NCI-H524 (cell line): ENCODE measurements at regions not wholly inside any gene's neighbourhood (a gene's known extent, or its start where the extent isn't known, plus 50 kb on each side); places are given as distances from the start of the nearest gene placed in this dataset.

Source experiments
- DNase-seq, 2 experiments: peaks; one replicate each; lab custom pipeline; 2025; lab: John Stamatoyannopoulos, UW

DNA sequence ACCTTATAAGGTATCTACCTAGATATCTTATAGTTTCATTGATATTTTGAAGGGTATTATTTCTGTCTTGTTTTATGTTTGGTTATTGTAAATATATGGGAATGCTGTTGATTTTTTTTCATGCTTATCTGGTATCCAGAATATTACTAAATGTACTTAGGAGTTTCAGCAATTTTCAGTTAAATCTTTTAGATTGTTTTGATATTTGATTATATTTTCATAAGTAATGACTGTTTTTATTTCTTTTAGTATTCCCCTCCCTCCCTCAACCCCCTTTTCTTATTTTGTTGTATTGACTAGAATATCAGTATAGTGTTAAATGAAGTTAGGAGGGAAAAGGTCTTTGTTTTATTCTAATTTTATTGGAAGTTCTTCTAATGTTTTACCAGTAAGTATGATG is 344.4 kb upstream of the PROX1 start:
- no peak for DNase-seq

DNA sequence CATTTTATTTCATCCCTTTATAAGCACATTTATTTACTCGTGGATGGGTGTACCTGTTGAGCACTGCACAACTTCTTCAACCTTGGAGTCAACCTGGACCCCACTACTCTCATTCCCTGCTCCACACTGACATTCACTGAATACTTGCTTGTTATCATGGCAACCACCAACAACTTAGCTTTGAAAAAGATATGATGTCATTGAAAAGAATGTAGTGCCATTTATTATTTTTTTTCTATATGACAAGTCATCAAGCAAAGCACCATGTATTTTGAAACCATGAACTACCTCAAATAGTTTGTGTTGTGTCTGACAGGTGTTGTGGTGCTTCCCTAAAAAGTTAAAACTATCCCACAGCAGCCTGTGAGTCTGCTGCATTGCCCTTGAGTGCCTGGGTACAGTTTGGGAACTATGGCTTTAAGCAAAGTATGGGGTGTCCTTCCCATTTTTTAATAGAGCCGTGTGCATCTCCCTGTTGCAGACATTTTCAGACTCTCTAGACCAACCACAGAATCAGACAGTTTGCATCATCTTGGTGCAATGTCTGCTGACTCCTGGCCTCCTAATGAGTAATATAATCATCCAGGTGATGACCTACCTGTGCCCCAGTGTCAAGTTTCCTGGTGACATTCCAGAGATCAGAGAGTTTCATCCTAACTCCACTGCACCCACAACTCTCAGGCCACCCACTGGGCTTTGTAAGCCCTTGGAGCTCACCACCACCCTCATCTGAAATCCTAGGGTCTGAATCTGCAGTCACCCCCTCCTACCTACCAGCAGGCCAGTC is 339.7 kb upstream of the PROX1 start:
- DNase-seq: no peak

DNA sequence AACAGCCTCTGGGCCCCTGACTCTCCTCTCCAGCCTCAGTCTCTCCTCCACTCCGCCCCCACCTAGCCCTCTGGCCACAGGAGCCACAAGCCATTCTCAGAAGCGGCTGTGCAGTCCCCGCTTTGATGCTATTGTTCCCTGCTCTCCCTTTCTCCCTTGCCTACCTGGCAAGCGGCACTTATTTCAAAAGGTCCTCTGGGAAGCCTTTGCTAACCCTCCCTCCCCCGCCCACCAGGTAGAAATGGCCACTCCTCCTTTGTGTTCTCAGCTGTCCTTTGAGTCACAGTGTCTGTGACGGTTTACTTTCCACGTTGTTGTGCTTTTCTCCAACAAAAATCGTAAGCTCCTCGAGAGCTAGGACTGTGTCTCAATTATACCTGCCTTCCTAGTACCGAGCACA is 338.4 kb upstream of the PROX1 start:
- DNase-seq: no peak

DNA sequence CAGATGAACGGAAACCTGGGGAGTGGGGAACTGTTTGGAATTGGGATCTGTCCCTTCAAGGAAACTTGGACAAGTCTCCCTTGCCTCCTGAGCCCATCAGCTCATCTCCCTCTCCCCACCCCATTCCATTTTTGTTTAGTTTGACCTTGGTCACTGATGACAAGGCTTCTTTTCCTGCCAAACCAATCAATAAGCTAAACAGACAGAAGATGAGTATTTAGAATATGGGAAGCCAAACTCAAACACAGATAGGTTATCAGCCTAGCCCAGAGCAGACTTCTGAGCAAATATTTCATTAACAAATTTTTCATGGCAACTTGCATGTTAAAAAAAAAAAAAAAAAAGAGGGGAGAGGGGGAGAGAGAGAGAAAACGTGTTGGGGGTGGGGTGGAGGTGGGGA is 337.2 kb upstream of the PROX1 start:
- DNase-seq: no peak

DNA sequence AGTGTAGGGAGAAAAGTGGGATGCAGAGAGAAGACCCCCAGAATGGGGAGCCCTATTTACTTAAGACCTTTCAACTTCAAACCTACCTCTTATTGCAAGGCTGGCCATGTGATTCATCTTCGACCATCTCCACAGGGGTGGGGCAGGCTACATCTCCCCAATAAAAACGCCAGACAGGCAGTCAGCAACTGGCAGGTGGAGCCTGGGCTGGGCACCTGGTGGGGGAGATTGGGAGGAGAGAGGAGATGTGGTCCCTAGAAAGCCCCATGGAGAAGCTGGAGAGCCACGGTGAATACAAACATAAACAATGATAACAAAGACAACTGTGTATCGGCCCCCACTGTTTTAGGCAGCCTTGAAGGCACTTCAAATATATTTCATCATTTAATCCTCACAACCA is 336.7 kb upstream of the PROX1 start:
- DNase-seq: no peak

DNA sequence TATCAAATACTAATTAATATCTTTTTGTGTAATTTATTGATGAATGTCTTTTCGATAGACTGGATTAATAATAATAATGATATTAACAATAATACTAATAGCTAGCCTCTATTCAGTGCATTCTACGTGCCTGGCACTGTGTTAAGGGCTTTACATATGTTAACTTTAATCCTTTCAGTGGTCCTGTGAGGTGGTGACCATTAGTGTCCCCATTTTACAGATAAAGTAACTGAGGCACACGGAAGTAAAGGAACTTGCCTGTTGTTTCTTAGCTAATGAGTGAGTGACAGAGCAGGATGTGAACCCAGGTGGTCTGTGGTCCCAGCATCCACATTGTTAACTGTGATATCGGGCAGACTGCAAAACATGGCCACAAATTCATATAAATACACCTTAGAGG is 335.7 kb upstream of the PROX1 start:
- no peak for DNase-seq

DNA sequence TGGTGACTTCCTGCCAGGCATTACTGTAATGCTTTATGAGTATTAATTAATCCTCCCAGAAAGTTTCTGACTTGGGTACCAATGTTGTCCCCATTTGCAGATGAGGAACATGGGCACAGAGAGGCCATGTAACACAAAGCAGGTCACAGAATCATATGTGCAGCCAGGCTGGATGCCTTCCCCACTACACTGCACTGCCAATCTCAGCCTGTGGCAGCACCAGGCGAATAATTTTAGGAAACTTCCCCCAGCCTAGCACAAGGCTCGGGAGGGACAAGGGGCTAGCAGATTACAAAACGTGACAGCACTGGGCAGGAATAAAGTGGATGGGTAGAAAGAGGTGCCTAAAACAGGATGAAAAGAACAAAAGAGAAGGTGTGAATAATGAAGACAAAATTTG is 331.7 kb upstream of the PROX1 start:
- DNase-seq: no peak

DNA sequence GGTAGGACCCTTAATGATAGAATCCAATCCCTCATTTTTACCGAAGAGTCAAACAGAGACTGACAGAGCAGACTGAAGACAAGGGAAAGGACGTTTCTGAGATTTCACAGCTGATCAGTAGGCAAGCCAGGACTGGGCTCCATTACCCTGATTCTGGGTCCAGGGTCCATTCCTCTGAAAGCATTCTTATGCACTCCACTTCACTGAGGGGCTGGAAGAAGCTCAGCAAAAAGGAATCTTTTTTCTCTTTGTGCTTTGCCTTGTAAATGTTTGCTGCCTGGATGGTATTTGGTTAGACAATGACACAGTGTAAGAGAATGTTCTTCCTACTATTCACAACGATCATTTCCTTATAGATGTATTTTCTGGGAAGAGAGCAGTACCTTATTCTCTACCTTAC is 331.3 kb upstream of the PROX1 start:
- DNase-seq: no peak

DNA sequence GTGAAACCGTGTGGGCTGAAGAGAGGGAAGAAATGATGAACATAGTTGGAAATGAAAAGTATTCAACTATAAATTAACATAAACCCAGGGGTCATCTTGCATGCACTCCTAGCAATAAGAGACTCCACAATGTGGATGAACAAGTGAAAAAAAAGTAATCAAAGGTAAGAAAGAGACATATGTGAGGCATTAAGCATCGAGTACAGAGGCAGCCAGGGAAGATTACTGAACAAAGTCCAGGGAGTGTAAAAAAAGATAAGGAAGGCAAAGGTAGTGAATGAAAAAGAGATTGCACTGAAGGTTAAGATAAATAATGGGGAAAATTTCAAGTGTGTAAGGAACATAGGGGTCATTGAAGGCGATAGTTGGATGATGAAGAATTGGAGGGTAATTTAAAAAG is 330.8 kb upstream of the PROX1 start:
- DNase-seq: no peak

DNA sequence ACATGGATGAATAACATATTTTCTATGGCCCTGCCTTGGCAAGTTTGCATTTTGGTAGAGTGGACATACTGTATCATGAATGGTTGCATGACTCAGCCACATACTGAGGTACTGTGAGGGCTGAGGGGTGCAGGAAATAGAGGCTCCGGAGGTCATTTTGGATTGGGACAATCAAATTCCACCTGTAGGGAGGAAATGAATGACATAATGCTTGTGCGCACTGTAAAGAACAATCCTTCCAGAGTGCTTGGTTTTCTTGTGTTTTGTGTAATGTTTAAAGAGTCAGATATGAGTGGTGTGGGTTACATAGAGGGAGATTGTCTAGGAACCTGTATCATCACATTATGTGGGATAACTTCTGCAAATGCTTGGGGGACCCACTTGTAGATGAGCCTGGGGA is 329.9 kb upstream of the PROX1 start:
- DNase-seq: no peak

DNA sequence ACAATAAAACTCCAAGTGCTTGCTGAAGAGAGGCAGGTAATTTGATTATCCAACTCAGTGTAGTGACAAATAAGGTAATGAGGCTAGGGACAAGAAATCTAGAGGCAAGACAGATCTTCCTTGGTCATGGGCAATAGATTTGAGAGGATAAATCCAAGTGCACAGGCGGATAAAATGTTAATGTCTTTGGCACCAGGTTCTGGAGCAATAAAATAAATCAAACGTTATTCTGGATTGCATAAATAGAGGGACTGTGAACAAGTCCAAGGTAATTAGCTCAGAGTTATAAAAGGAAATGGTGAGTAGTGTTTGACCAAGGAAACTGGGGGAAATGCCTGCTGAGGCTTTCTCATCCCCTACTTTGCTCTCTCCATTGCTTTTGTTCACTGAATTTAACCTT is 329.3 kb upstream of the PROX1 start:
- no peak for DNase-seq

DNA sequence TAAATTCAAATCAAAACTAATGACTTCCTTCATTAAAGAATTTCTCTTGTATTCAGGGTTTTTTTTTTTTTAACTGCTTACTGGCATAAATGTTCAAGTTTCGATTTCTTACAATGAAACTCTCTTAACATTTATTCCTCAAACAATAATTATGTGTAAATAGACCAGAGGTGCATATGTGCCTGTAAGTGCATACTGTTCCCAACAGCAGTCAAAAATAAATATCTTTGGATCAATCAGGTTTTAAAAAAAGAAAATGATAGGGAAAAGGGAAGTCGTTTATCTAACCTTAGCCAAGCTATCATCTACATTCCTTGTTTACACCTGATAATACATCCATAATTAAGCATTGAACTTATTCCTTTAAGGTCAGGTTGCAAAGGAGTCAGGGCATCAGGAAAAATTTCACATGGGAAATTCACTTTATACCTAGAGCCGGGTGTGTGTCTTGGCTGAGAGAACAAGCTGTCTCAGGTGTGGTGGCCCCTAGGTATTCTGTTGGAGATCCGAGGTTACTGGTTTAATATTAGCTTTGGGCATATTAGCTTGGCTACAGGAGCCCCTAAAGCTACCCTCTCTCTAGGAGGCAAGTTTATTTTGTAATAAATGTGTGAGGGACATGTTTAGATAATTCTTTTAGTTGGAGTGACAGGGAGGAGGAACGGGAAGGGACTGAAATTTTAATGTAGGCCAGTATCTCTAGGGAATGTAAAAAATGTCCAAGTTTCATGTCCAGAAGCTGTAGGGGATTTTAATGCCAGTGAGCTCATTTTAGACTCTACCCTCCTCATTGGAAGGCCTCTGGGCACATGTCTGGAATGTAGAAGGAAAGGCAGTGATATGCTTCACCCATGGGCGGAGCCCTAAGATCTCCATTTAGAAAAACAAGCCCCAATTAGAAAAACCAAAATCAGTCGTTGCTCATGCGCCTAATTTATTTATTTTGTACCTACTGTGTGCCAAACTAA is 327.9 kb upstream of the PROX1 start:
- no peak for DNase-seq

DNA sequence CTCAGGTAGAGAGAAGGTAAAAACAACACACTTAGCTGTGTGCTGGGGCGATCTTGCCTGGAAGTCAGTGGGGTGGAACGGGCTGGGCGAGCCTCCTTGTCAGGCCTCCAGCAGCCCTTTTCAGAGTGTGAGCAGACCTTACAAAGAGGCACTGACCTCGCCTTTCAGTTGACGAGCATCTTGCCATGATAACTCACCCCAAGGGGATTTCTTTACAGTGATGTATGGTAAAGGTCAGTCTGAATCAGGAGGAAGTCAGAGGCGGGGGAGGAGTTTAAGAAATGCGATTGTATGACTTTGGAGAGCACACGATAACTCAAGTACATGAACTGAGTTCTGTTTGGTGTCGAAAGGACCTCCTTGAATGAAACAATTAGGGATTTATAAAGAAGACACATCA is 326.5 kb upstream of the PROX1 start:
- DNase-seq: no peak

DNA sequence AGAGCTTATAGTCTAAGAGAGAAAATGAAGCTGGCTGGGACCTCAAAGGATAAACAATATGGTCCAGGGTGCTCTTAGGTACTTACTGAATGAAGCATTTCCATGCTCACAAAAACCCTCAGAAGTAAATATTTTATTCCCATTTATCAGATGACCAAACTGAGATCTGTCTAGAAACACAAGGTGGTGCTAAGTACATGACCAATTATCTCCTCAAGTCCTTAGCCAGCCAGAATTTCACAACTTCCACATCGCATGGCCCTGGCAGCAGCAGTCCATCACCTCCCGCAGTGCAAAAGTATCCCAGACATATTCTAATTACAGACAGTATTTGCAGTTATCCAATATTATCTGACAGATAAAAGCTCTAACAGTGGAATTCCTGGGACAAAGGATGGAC is 321.7 kb upstream of the PROX1 start:
- DNase-seq: peak; percentile 24 to 75

DNA sequence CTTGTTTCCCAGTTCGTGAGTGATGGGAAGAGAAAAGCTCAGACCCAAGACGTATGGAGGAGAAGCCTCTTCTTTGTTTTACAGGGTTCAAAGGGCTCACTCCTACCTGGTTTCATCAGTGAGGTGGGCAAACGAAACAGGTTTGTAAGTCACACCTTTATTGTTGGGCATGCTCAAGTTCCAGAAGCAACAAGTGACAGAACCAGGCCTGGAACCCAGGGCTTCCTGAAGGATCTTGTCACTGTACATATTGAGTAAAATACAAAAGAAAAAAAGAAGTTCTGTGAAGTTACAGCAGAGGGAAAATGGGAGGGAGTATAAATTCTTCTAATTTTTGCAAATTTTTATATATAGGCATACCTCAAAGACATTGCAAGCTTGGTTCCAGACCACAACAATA is 320.9 kb upstream of the PROX1 start:
- no peak for DNase-seq

DNA sequence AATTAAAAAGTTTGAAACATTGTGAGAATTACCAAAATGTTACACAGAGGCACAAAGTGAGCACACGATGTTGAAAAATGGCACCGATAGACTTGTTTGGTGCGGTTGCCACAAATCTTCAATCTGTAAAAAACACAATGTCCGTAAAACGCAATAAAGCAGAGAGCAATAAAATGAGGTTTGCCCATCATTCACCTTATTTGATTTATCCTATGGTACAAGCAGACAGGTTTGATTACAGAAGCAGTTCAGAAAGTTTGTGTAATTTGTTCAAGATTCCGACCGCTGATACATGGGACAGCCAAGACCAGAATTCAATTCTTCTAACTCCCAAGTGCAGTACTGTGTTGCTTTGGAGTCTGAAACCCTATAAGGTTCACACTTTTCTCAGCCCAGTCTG is 318.3 kb upstream of the PROX1 start:
- DNase-seq: no peak

DNA sequence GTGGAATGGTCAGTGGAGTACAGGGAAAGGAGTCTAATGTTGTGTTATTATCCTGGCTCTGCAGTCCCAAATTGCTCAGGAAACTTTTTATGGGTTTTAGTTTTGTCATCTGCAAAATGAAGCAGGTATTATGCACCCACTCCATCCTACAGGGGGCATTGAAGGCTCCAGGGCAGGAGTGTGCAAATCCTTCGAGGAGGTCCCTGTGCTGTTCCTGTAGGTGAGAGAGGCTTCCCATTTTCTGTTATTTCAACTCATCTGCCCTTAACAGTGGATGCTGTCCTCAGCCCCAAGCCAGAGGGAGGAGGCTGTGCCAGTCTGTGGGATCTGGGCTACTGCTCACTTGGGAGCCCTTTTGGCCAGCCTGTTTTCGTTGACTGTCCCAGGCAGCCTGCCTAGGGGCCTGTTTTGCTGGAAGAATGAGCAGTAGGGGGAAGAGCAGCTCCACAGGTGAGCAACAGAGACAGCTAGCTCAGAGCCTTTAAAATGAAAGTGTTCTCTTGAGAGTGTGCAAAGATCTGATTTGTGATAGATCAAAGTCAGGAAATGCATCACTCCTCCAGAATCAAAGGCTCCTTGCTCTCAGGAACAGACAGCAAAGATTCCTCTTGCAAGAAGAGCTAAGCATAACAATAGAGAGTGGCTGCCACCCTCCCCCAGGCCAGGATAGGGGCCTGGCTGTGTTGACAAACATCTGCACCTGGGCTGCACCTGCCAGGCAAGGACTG is 317.6 kb upstream of the PROX1 start:
- no peak for DNase-seq

DNA sequence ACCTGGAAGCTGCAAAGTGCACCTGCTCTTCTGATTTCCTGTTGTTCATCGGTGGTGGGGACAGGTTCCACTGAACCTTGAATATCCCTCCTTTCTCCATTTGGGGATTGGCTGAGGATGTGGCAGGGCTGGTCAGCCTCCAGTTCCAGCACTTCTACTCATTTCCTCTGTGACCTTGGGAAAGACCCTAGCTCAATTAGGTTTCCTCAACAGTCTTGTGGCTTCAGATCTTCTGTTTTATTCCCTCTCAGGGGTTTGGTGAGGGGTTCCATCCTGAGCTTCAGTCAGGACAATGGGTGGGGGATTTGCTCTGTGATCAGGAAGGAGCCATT is 317.1 kb upstream of the PROX1 start:
- DNase-seq: no peak

DNA sequence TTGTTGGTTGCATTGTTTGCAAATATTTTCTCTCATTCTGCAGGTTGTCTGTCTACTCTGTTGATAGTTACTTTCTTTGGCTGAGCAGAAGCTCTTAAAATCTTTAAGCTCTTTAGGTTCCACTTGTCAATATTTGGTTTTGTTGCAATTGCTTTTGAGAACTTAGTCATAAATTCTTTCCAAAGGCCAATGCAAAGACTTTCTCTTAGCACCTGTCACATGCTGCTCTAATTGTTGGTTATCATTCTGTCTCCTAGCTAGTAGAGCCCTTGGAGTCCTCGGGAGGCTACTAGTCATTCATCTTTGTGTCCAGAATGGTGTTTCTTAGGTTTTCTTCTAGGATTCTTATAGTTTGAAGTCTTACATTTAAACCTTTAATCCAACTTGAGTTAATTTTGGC is 312.7 kb upstream of the PROX1 start:
- no peak for DNase-seq

DNA sequence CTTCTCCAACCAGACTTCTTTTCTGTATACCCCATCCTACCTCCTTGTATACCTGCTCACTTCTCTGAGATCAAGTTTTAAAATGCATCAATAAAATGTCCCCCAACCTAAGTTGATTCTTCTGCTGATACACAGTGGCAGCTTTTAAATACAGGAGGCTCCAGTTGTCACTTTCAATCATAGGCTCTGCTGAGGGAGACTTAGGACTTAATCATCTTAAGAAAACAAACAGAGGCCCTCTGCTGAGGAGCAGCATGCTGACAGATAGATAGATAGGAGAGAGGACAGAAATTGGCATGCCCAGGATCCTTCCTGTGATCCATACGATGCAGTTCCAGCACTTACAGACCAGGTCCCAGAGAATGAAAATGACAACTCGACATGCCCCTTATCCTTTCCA is 311.0 kb upstream of the PROX1 start:
- peak; percentile 61 to 88 for DNase-seq

DNA sequence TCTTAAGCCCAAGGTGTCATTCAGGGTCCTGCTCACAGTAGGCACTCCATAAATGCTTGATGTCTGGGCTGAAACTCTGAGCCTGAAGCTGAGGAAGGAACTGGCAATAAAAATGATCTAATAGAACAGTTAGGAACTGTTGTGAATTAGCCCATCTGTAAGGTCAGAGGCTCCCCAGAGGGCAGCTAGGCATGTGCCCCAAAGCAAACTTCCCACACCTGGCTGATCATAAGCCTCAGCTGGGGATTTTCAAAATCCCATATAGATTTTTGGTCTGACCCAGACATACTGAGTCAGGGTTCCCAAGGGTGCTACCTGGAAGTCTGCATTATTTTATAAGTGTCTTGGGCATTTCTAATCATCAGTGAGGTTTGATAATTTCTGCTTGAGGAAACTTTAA is 309.4 kb upstream of the PROX1 start:
- DNase-seq: peak in 1 of 2 experiments; percentile 20

DNA sequence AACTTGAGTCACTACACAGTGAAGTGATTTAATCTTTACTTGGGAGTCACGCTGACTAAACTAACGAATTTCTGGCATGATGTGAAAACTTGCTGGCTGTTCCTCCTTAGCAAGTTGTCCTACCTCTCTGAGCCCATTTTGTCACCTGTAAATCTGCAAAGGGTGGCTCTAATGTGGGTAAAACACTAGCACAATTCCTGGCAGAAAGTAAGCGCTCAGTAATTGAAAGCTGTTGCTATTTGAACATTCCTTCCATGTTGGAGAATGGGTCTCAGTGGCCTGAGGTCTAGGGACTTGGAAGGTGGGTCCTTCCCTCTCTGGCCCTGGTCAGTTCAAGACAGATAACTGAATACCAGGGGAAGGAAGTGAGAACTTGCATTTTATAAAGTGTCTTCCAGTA is 309.0 kb upstream of the PROX1 start:
- DNase-seq: no peak

DNA sequence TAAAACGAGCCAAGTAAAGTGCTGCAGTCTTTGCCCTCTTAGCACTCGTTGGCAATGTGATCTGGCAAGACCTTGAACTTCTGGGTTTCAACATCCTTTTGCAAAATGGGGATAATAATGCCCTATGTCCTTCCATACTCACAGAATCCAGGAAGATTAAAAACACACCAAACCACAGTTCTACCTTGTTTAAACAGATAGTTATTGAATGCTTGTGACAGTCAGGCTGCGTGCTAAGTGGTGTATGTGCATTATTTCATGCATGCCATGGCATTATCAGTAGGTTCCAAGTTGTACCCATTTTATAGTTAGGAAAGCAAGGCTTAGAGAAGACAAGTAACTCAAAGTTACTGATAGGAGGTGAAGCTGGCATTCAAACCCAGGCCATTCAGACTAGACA is 308.6 kb upstream of the PROX1 start:
- DNase-seq: no peak
